GM19395 (cell line): ENCODE measurements at regions not wholly inside any gene's neighbourhood (a gene's known extent, or its start where the extent isn't known, plus 50 kb on each side); places are given as distances from the start of the nearest gene placed in this dataset.

Source experiments
- ATAC-seq: cut with Tn5 transposase; IDR thresholded peaks from one replicate; pipeline ENCODE4 v1.9.1; 2021; ENCODE audit warnings: mild to moderate bottlenecking, moderate library complexity; ENCODE audit not compliant: unreplicated experiment

- no peak for ATAC-seq
These were observed 58.0 kb upstream of the TBX3 start for GRCh38 chr12:114741940-114742339.

GRCh38 chr12:114740448-114740847 is 56.5 kb upstream of the TBX3 start:
- no peak for ATAC-seq

GRCh38 chr12:114738460-114739184 is 54.6 kb upstream of the TBX3 start:
- ATAC-seq = no peak

- no peak for ATAC-seq
These were observed 51.9 kb upstream of the TBX3 start for GRCh38 chr12:114735680-114736374.

GRCh38 chr12:114735011-114735410 is 51.0 kb upstream of the TBX3 start:
- no peak for ATAC-seq

- ATAC-seq = no peak
These were observed 49.9 kb upstream of the TBX3 start for GRCh38 chr12:114733919-114734318.
